ENCODE measurements at regions not wholly inside any gene's neighbourhood (a gene's known extent, or its start where the extent isn't known, plus 50 kb on each side); places are given as distances from the start of the nearest gene placed in this dataset.
"Not testable (repeated sequence)": the region's sequence is repeated elsewhere in the genome, so short reads cannot be mapped to it uniquely, and the experiment has no call there.

DNA sequence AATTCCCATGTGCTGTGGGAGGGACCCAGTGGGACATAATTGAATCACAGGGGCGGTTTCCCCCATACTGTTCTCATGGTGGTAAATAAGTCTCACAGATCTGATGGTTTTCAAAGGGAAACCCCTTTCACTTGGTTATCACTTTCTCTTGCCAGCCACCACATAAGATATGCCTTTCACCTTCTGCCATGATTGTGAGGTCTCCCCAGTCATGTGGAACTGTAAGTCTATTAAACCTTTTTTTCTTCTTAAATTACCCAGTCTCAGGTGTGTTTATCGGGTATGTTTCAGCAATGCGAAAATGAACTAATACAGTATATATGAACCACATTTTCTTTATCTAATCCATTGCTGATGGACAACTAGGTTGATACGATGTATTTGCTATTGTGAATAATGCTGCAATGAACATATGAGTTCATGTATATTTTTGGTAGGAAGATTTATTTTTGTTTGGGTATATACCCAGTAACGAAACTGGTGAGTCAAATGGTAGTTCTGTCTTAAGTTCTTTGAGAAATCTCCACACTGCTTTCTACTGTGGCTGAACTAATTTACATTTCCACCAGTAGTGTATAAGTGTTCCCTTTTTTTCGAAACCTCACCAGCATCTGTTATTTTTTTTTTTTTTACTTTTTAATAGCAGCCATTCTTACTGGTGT lies 70.0 kb upstream of the HGF start:
- intact Hi-C loops (cut with DNase I), result no loop called here
- ATAC-seq, result no peak
- H3K4me1 ChIP-seq, result no peaks in the 10 kb centered on the region
- no peak for DNase-seq
- H3K9me3 ChIP-seq, result peaks cover 0 to 6% of the 10 kb centered on the region in 2 donors
- no peaks in the 10 kb centered on the region for H3K27me3 ChIP-seq
- H3K4me3 ChIP-seq, result no peak overlapping the region
- no peak overlapping the region for H3K27ac ChIP-seq
- TF ChIP-seq, protein P1, sequence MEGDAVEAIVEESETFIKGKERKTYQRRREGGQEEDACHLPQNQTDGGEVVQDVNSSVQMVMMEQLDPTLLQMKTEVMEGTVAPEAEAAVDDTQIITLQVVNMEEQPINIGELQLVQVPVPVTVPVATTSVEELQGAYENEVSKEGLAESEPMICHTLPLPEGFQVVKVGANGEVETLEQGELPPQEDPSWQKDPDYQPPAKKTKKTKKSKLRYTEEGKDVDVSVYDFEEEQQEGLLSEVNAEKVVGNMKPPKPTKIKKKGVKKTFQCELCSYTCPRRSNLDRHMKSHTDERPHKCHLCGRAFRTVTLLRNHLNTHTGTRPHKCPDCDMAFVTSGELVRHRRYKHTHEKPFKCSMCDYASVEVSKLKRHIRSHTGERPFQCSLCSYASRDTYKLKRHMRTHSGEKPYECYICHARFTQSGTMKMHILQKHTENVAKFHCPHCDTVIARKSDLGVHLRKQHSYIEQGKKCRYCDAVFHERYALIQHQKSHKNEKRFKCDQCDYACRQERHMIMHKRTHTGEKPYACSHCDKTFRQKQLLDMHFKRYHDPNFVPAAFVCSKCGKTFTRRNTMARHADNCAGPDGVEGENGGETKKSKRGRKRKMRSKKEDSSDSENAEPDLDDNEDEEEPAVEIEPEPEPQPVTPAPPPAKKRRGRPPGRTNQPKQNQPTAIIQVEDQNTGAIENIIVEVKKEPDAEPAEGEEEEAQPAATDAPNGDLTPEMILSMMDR (IDR thresholded peaks at IDR 0.05), result no peak
- H3K36me3 ChIP-seq, result no peaks in the 10 kb centered on the region

- TF ChIP-seq, protein P1 (IDR thresholded peaks at IDR 0.05), result no peak
- Histone ChIP-seq H3K36me3 (no peaks in the 10 kb centered on the region), H3K27ac (no peak overlapping the region), H3K4me3 (no peak overlapping the region), H3K27me3 (no peaks in the 10 kb centered on the region), H3K4me1 (no peaks in the 10 kb centered on the region), H3K9me3 (peaks cover 0 to 27% of the 10 kb centered on the region in 2 donors)
- no peak for DNase-seq
- intact Hi-C loops (cut with DNase I), result no loop called here
- no peak for ATAC-seq
These were observed 63.6 kb upstream of the HGF start for GRCh38 chr7:81833401-81833800.

- Histone ChIP-seq H3K4me1 (no peaks in the 10 kb centered on the region), H3K4me3 (no peak overlapping the region), H3K27me3 (no peaks in the 10 kb centered on the region), H3K9me3 (peaks cover 0 to 27% of the 10 kb centered on the region in 2 donors), H3K36me3 (no peaks in the 10 kb centered on the region), H3K27ac (no peak overlapping the region)
- DNase-seq, result no peak
- intact Hi-C loops (cut with DNase I), result no loop called here
- TF ChIP-seq, protein P1 (IDR thresholded peaks at IDR 0.05), result no peak
- ATAC-seq, result no peak
These were observed 62.0 kb upstream of the HGF start for GRCh38 chr7:81831883-81832282.

- H3K4me3 ChIP-seq; DNase-seq; ATAC-seq; H3K27ac ChIP-seq; intact Hi-C loops (cut with DNase I); H3K4me1 ChIP-seq; H3K36me3 ChIP-seq; H3K27me3 ChIP-seq: not testable (repeated sequence)
- peaks cover 0 to 27% of the 10 kb centered on the region in 2 donors for H3K9me3 ChIP-seq
These were observed 59.7 kb upstream of the HGF start for GRCh38 chr7:81829511-81829910.

DNA sequence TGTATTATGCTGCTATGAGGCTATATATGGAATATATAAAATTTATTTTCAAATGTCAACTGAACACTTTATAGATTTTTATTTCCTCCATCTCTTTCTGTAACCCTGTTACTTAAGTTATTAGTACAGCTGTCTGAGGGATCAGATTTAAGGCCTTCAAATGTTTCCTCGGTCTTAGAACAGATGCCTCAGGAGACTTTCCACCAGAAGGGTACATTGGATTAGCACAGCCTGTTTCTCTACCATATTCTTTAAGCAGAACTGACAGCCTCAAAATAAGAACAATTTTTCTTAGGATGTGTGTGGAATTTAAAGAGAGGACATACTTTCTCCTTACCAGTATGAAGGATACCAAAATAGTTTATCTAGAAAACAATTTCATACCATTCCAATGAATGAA lies 53.0 kb upstream of the HGF start:
- no peaks in the 10 kb centered on the region for H3K36me3 ChIP-seq
- DNase-seq (no peak), ATAC-seq (no peak)
- no peak overlapping the region for H3K4me3 ChIP-seq
- H3K9me3 ChIP-seq, result peaks cover 0 to 2% of the 10 kb centered on the region in 2 donors
- no peaks in the 10 kb centered on the region for H3K4me1 ChIP-seq
- TF ChIP-seq, protein P1 (IDR thresholded peaks at IDR 0.05), result no peak
- no peak overlapping the region for H3K27ac ChIP-seq
- intact Hi-C loops (cut with DNase I), result no loop called here
- H3K27me3 ChIP-seq, result no peaks in the 10 kb centered on the region

DNA sequence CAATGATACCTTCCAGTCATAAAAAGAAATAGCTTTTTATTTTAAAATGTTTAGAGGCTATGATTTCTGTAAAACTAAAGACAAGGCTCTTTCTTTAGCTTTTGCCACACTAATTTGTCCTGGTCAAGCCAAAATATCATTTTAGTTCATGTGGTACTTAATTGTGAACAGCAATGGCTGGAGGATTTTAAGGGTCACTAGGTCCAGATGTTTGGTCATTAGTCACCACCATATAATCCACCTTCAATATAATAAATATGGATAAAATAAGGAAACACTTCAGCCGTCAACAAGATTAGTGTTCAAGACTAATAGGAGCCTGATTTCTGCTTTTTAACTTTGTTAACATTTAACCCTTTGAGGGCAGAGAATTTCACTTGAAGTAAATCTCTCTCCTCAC lies 50.0 kb upstream of the HGF start:
- Histone ChIP-seq H3K9me3 (peaks cover 0 to 2% of the 10 kb centered on the region in 2 donors), H3K4me3 (no peak overlapping the region), H3K27me3 (no peaks in the 10 kb centered on the region), H3K36me3 (no peaks in the 10 kb centered on the region), H3K27ac (no peak overlapping the region), H3K4me1 (no peaks in the 10 kb centered on the region)
- TF ChIP-seq, protein P1 (IDR thresholded peaks at IDR 0.05), result no peak
- intact Hi-C loops (cut with DNase I), result no loop called here
- no peak for ATAC-seq
- DNase-seq, result no peak

Measured in left lung (tissue), 4 donors.